Uterus (tissue), 2 donors: ENCODE measurements at regions not wholly inside any gene's neighbourhood (a gene's known extent, or its start where the extent isn't known, plus 50 kb on each side); places are given as distances from the start of the nearest gene placed in this dataset.

Experiments
- POLR2A ChIP-seq, 2 donors: fragments of 450-650 bp; IDR thresholded peaks; one replicate each; pipeline ENCODE4 v1.6.1; 2016; ENCODE audit warnings: antibody characterized with exemption in 2 of 2, mild to moderate bottlenecking in 1 of 2, moderate library complexity in 1 of 2
- TF ChIP-seq, protein P1 (sequence below), 4 experiments: fragments of 200-600 bp in 2 of 4; fragments of 450-650 bp in 2 of 4; sonication (generic) in 2 of 4; IDR thresholded peaks; one replicate each; pipeline ENCODE4 v1.5.1; 2016 to 2019; ENCODE audit warnings: antibody characterized with exemption in 4 of 4, mild to moderate bottlenecking in 2 of 4, moderate library complexity in 1 of 4

DNA sequence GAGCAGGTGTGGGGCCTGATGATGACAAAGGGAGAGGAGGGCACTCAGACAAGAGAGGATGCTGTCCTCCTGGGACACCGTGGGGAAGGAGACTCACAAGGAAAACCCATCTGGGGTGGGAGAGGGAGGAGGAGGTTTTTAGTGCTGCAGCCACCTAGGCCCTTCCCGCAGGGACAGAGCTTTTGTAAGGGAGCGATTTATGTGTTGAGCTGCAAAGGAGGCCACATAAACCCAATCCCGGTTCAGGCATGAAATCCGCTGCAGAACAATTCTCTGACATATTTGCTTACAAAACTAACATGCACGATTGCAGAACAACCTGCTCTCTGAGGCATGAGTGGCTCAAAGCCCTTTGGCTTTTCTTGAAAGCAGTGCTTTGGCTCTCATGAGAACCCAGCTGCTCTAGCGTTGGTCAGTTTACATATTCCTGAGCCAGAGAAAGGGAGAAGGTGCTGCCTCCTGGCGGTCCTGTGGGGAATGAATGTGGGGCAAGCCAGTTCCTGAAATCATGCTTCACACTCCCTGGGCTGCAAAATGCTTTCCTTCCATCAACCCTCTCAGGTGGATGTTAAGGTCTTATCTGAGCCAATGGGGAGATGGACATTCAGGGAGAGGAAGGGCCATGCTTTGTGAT, 122.4 kb upstream of the NLRP1 start:
- TF ChIP-seq POLR2A (IDR thresholded peaks at IDR 0.05), result no peak
- TF ChIP-seq, protein P1, sequence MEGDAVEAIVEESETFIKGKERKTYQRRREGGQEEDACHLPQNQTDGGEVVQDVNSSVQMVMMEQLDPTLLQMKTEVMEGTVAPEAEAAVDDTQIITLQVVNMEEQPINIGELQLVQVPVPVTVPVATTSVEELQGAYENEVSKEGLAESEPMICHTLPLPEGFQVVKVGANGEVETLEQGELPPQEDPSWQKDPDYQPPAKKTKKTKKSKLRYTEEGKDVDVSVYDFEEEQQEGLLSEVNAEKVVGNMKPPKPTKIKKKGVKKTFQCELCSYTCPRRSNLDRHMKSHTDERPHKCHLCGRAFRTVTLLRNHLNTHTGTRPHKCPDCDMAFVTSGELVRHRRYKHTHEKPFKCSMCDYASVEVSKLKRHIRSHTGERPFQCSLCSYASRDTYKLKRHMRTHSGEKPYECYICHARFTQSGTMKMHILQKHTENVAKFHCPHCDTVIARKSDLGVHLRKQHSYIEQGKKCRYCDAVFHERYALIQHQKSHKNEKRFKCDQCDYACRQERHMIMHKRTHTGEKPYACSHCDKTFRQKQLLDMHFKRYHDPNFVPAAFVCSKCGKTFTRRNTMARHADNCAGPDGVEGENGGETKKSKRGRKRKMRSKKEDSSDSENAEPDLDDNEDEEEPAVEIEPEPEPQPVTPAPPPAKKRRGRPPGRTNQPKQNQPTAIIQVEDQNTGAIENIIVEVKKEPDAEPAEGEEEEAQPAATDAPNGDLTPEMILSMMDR (IDR thresholded peaks at IDR 0.05), result peak in 3 of 4 experiments; percentile 15 to 51 (median 25)
